OCI-LY1 (cell line): ENCODE measurements at regions not wholly inside any gene's neighbourhood (a gene's known extent, or its start where the extent isn't known, plus 50 kb on each side); places are given as distances from the start of the nearest gene placed in this dataset.

Experiments used
- H2AFZ ChIP-seq: fragments of 200-600 bp; sonication (generic), shearing (Covaris generic); 2 replicates; pipeline ENCODE4 v1.6.0; 2014; ENCODE audit warnings: antibody characterized with exemption, mild to moderate bottlenecking, low read length
- H3F3A ChIP-seq: fragments of 200-600 bp; sonication (generic), shearing (Covaris generic); 2 replicates; pipeline ENCODE4 v1.6.0; 2014; ENCODE audit warnings: mild to moderate bottlenecking, antibody characterized with exemption, low read length, moderate library complexity; ENCODE audit not compliant: insufficient read depth
- H3K27ac ChIP-seq: fragments of 200-600 bp; sonication (generic); 2 replicates; pipeline ENCODE4 v1.5.1; 2014; ENCODE audit warnings: low read length, mixed run types, mild to moderate bottlenecking, low read depth; ENCODE audit not compliant: poor library complexity, severe bottlenecking
- H3K27me3 ChIP-seq: fragments of 200-600 bp; sonication (generic); 2 replicates; pipeline ENCODE4 v1.6.0; 2014; ENCODE audit warnings: antibody characterized with exemption, mild to moderate bottlenecking, low read length, moderate library complexity; ENCODE audit not compliant: insufficient read depth
- H3K36me3 ChIP-seq: fragments of 200-600 bp; sonication (generic); 2 replicates; pipeline ENCODE4 v1.6.1; 2014; ENCODE audit warnings: mild to moderate bottlenecking, antibody characterized with exemption, low read length, moderate library complexity, mixed read lengths; ENCODE audit not compliant: insufficient read depth
- H3K4me1 ChIP-seq: fragments of 200-600 bp; sonication (generic); 2 replicates; pipeline ENCODE4 v1.5.1; 2014; ENCODE audit warnings: mild to moderate bottlenecking, low read length, moderate library complexity; ENCODE audit not compliant: insufficient read depth, severe bottlenecking
- H3K4me2 ChIP-seq: fragments of 200-600 bp; sonication (generic), shearing (Covaris generic); 2 replicates; pipeline ENCODE4 v1.6.1; 2014; ENCODE audit warnings: low read length
- H3K4me3 ChIP-seq: fragments of 200-600 bp; sonication (generic); 2 replicates; pipeline ENCODE4 v1.5.1; 2014; ENCODE audit warnings: low read length, low read depth, mild to moderate bottlenecking, mixed read lengths; ENCODE audit not compliant: poor library complexity, severe bottlenecking
- H3K79me2 ChIP-seq: fragments of 200-600 bp; shearing (Covaris generic); 2 replicates; pipeline ENCODE4 v1.6.1; 2016; ENCODE audit warnings: mixed run types, low read length, mixed read lengths; ENCODE audit not compliant: insufficient read depth
- H3K9ac ChIP-seq: fragments of 200-600 bp; sonication (generic), shearing (Covaris generic); 2 replicates; pipeline ENCODE4 v1.6.1; 2014; ENCODE audit warnings: mild to moderate bottlenecking, low read length, mixed read lengths
- H3K9me2 ChIP-seq: fragments of 200-600 bp; sonication (generic), shearing (Covaris generic); 2 replicates; pipeline ENCODE4 v1.6.1; 2014; ENCODE audit warnings: low read depth, mild to moderate bottlenecking, low read length, mixed read lengths
- H3K9me3 ChIP-seq: fragments of 200-600 bp; shearing (Covaris generic); 2 replicates; pipeline ENCODE4 v1.6.1; 2014; ENCODE audit warnings: low read length, mixed read lengths
- H4K20me1 ChIP-seq: fragments of 200-600 bp; sonication (generic), shearing (Covaris generic); 2 replicates; pipeline ENCODE4 v1.6.0; 2016; ENCODE audit warnings: mild to moderate bottlenecking, low read length; ENCODE audit not compliant: insufficient read depth
- EZH2 ChIP-seq: fragments of 200-600 bp; sonication (generic), shearing (Covaris generic); IDR thresholded peaks from 2 replicates; pipeline ENCODE4 v1.8.0; 2017; ENCODE audit warnings: borderline replicate concordance, mixed run types, mild to moderate bottlenecking, antibody characterized with exemption, low read length, moderate library complexity, mixed read lengths
- TF ChIP-seq, protein P1 (sequence below): fragments of 200-600 bp; sonication (generic), shearing (Covaris generic); IDR thresholded peaks from 2 replicates; pipeline ENCODE4 v1.5.1; 2017; ENCODE audit warnings: mild to moderate bottlenecking, antibody characterized with exemption, low read length, moderate library complexity, mixed read lengths

DNA sequence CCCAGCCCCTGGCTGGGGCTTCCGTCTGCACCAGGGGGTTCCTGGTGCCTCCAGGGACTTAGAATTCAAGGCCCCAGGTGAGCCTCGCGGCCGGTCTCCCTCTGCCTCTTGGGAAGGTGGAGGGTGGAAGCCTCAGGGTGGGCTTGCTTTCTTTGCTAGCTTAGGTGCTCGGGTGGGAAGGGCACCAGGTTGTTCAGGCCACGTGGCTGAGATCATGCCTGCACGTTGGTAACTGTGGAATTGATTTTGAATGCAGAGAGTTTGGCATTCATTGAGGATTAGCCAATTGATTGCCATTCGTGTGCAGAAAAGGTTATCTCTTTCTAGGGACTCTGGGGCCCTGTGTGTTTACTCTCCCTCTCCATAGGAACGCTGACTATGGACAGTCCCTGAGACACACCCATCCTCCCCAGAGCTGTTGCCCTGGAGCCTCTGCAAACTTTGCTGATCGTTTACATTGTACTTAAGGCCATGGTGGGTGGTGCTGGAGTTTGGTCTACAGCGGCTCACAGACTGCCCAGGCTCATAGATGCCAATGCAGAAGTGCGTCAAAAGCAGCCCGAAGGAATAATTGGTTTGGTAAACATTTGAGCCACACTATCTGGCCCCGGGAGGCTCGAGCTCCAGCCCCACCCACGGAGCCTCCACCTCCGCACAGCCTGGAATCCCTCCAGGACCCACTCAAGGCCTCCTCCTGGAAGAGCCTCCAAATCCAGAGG lies 1457.7 kb downstream of the BRD1 start:
- Histone ChIP-seq H3K9me3 (no peaks in the 10 kb centered on the region), H3K79me2 (no peaks in the 10 kb centered on the region), H3K4me3 (no peak overlapping the region), H4K20me1 (no peaks in the 10 kb centered on the region), H3K4me1 (no peaks in the 10 kb centered on the region), H3K27ac (no peak overlapping the region), H3K27me3 (peaks cover 4% of the 10 kb centered on the region; the same call in 1 of the 2 replicates), H3K4me2 (no peak overlapping the region), H3K36me3 (no peaks in the 10 kb centered on the region), H3K9me2 (no peaks in the 10 kb centered on the region), H2AFZ (no peak overlapping the region), H3K9ac (no peak overlapping the region), H3F3A (no peaks in the 10 kb centered on the region)
- TF ChIP-seq EZH2 = no peak
- TF ChIP-seq, protein P1, sequence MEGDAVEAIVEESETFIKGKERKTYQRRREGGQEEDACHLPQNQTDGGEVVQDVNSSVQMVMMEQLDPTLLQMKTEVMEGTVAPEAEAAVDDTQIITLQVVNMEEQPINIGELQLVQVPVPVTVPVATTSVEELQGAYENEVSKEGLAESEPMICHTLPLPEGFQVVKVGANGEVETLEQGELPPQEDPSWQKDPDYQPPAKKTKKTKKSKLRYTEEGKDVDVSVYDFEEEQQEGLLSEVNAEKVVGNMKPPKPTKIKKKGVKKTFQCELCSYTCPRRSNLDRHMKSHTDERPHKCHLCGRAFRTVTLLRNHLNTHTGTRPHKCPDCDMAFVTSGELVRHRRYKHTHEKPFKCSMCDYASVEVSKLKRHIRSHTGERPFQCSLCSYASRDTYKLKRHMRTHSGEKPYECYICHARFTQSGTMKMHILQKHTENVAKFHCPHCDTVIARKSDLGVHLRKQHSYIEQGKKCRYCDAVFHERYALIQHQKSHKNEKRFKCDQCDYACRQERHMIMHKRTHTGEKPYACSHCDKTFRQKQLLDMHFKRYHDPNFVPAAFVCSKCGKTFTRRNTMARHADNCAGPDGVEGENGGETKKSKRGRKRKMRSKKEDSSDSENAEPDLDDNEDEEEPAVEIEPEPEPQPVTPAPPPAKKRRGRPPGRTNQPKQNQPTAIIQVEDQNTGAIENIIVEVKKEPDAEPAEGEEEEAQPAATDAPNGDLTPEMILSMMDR = no peak

DNA sequence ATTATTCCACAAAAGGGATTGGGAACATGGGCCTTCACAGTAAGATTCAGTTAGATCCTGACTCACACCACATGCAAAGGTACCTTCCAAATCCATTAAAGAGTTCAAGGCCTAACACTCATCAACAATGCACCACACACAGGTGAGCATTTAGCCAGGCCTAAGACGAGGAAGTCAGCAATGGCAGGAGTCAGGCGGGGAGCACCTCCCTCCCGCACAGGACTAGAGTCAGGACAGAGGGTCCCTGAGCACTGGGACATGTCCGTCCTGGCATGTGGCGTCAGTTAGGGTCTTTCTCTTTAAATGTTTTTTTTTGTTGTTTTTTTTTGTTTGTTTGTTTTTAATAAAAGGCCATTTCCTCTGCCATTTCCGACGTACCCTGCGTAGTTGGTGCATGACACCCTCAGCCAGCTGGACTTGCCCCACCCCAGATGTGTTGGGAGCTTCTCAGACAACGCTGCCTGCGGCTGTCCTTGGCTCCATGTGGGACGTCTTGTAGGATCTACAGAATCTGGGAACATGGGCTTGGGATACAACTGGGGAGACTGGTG lies 1458.6 kb downstream of the BRD1 start:
- H3K27me3 ChIP-seq = peaks cover 4% of the 10 kb centered on the region; the same call in 1 of the 2 replicates
- H3K79me2 ChIP-seq = no peaks in the 10 kb centered on the region
- no peak overlapping the region for H3K4me2 ChIP-seq
- H3K4me1 ChIP-seq = no peaks in the 10 kb centered on the region
- no peak overlapping the region for H3K4me3 ChIP-seq
- no peaks in the 10 kb centered on the region for H3K9me3 ChIP-seq
- H3K36me3 ChIP-seq = no peaks in the 10 kb centered on the region
- H3K9ac ChIP-seq = no peak overlapping the region
- no peak overlapping the region for H2AFZ ChIP-seq
- H3K9me2 ChIP-seq = no peaks in the 10 kb centered on the region
- H3K27ac ChIP-seq = no peak overlapping the region
- H3F3A ChIP-seq = no peaks in the 10 kb centered on the region
- TF ChIP-seq, protein P1 = no peak
- TF ChIP-seq EZH2 = no peak
- no peaks in the 10 kb centered on the region for H4K20me1 ChIP-seq

DNA sequence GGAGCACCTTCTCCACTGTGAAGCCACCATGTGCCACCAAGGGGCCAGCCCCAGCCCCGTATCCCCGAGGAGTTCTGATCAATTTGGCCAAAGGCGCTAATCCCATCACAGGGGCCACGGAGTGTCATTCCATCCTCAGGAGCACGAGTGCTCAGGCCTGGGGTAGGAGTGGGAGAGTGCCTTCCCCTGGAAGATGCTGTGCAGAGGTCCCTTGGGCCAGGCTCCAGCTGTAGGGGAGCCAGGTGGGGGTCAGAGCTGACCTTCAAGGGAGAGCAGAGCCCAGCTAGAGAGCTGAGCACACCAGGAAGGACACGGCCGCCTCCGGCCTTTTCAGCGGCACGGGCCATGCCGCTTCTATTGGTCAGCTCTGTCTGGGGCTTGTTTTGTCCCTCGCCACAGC lies 1459.9 kb downstream of the BRD1 start:
- no peaks in the 10 kb centered on the region for H4K20me1 ChIP-seq
- no peak overlapping the region for H3K4me2 ChIP-seq

More for the DNA sequence above, 1459.9 kb downstream of the BRD1 start:
- Histone ChIP-seq H3K27me3 (peaks cover 4% of the 10 kb centered on the region; the same call in 1 of the 2 replicates), H3K9ac (no peak overlapping the region), H3K4me3 (no peak overlapping the region), H3K4me1 (no peaks in the 10 kb centered on the region), H3F3A (no peaks in the 10 kb centered on the region), H3K79me2 (no peaks in the 10 kb centered on the region), H3K9me3 (no peaks in the 10 kb centered on the region), H3K36me3 (no peaks in the 10 kb centered on the region), H3K27ac (no peak overlapping the region), H2AFZ (no peak overlapping the region), H3K9me2 (no peaks in the 10 kb centered on the region)
- no peak for TF ChIP-seq EZH2
- TF ChIP-seq, protein P1 = no peak
